AG04450 (cell line): ENCODE measurements at regions not wholly inside any gene's neighbourhood (a gene's known extent, or its start where the extent isn't known, plus 50 kb on each side); places are given as distances from the start of the nearest gene placed in this dataset.
A peak's percentile ranks its signal among the peaks of the same experiment; 100 is the strongest.

Experiments
- CTCF ChIA-PET: fragments of 300-600, 350-600 bp; formaldehyde crosslinking; extraction: SDS; loops from one replicate; lab custom pipeline; 2022; ENCODE audit warnings: antibody characterized with exemption, inconsistent platforms; lab: Charles Lee
- POLR2A ChIA-PET: fragments of 350-600 bp; formaldehyde crosslinking; extraction: SDS; loops from one replicate; lab custom pipeline; 2021; ENCODE audit warnings: antibody characterized with exemption, inconsistent platforms; lab: Yijun Ruan, JAX
- DNase-seq: peaks from one replicate; pipeline ENCODE4 v3.0.0-alpha.2; 2011; ENCODE audit warnings: low read depth, low spot score
- H3K27ac ChIP-seq: one replicate; pipeline ENCODE4 v1.5.1; 2012; ENCODE audit warnings: low read depth, low read length, control low read depth
- H3K27me3 ChIP-seq: one replicate; pipeline ENCODE4 v1.6.0; 2012; ENCODE audit warnings: low read length; ENCODE audit not compliant: control insufficient read depth, insufficient read depth
- H3K4me3 ChIP-seq: 2 replicates; pipeline ENCODE4 v1.5.1; 2011; ENCODE audit warnings: mild to moderate bottlenecking, low read depth, low read length, control low read depth
- H3K9me3 ChIP-seq: 2 replicates; pipeline ENCODE4 v1.5.1; 2012; ENCODE audit warnings: low read length; ENCODE audit not compliant: control insufficient read depth, insufficient read depth
- TF ChIP-seq, protein P1 (sequence below): IDR thresholded peaks from 2 replicates; pipeline ENCODE4 v1.5.1; 2011; ENCODE audit warnings: low read depth, low read length, control low read depth, inconsistent platforms

DNA sequence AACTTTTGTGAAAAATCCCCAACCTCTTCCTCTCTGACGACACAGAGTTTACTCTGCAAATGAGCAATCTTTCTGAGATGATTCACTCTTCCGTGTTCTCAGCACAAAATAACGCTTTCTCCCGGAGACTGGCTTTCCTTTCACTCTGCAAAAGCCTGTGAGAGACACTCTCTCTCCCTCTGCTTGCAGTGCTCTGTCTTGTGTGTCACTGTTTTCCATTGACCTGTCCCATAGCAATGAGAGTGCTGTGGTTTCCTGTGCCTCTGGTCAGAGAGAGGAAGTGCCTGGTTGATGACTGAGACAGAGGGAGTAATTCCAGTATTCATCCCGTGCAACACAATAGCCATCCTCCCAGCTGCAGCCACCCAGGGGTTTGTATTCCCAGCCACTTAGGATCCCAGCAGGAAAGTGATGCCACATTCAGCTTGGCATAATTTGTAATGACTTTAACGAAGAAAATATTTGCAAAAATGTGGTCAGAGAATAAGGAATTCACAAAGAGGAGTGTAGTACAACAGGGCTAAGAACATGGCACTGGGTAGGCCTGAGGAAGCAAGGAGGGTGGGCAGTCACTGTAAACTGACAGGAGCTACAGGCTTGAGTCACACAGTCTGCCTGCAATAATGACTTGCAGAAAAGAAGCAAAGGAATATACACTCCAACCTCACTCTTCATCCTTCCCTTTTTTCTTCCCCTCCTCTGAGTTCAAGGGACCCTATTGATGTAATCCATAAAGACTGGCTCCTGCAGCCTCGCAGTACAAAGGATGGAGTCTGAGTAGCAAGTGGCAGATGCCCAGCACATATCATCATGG is 463.5 kb upstream of the RGMB start:
- H3K27me3 ChIP-seq = no peaks in the 10 kb centered on the region
- peak overlapping the region; percentile 50 for H3K4me3 ChIP-seq
- ChIA-PET CTCF (interaction anchor here (0.6 to 1.9 kb wide), 3 partner anchors 9 to 462 kb away, joined by 3 to 4 read pairs (median 3); no protein-coding TSS in a partner anchor), POLR2A (interaction anchor here (0.9 to 3.4 kb wide), 4 partner anchors 145 to 460 kb away, joined by 3 to 16 read pairs (median 6); no protein-coding TSS in a partner anchor)
- no peaks in the 10 kb centered on the region for H3K9me3 ChIP-seq
- TF ChIP-seq, protein P1, sequence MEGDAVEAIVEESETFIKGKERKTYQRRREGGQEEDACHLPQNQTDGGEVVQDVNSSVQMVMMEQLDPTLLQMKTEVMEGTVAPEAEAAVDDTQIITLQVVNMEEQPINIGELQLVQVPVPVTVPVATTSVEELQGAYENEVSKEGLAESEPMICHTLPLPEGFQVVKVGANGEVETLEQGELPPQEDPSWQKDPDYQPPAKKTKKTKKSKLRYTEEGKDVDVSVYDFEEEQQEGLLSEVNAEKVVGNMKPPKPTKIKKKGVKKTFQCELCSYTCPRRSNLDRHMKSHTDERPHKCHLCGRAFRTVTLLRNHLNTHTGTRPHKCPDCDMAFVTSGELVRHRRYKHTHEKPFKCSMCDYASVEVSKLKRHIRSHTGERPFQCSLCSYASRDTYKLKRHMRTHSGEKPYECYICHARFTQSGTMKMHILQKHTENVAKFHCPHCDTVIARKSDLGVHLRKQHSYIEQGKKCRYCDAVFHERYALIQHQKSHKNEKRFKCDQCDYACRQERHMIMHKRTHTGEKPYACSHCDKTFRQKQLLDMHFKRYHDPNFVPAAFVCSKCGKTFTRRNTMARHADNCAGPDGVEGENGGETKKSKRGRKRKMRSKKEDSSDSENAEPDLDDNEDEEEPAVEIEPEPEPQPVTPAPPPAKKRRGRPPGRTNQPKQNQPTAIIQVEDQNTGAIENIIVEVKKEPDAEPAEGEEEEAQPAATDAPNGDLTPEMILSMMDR = no peak
- DNase-seq = peak; percentile 83
- H3K27ac ChIP-seq = peak overlapping the region; percentile 97

DNA sequence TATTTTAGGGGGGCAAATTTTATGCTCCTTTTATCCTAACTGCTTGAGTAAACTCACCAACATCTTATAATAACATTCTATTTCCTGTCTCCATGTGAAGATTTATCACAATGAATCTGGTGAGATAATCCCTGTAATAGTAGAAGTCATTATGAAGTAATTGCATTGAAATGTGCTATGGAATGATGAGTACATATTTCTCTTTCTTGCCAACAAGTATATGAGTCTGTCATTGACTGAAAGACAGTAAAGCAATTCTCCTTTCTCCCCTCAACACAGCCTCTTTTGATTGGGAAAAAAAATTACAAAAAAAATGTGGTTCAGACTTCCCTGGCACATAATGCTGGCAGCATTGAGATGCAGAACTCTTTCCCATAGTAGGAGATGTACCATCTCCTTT is 459.2 kb upstream of the RGMB start:
- Histone ChIP-seq H3K27ac (peak overlapping the region; percentile 49), H3K27me3 (no peaks in the 10 kb centered on the region), H3K9me3 (no peaks in the 10 kb centered on the region), H3K4me3 (no peak overlapping the region)
- ChIA-PET POLR2A (no interaction called here), CTCF (no interaction called here)
- no peak for DNase-seq
- TF ChIP-seq, protein P1 = no peak

DNA sequence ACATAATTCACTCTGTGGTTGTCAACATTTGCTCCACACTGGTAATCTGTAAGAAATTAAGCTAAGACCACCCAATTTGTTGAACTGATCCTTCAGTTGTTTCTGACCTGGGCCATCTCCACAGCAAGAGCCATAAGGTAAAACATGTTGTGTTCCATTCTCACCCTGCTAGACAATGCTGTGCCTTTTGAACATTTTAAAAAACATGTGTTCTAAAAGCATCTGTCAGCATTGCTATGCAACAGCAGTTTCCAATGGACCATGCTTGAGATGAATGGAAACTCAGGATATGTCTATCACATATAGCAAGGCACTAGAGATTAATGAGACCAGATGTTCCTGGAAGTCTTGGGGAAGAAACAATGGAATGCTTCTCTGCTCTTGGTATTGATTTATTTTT is 455.1 kb upstream of the RGMB start:
- TF ChIP-seq, protein P1 = no peak
- Histone ChIP-seq H3K9me3 (no peaks in the 10 kb centered on the region), H3K4me3 (no peak overlapping the region), H3K27ac (no peak overlapping the region), H3K27me3 (no peaks in the 10 kb centered on the region)
- DNase-seq = no peak
- ChIA-PET CTCF (no interaction called here), POLR2A (no interaction called here)

DNA sequence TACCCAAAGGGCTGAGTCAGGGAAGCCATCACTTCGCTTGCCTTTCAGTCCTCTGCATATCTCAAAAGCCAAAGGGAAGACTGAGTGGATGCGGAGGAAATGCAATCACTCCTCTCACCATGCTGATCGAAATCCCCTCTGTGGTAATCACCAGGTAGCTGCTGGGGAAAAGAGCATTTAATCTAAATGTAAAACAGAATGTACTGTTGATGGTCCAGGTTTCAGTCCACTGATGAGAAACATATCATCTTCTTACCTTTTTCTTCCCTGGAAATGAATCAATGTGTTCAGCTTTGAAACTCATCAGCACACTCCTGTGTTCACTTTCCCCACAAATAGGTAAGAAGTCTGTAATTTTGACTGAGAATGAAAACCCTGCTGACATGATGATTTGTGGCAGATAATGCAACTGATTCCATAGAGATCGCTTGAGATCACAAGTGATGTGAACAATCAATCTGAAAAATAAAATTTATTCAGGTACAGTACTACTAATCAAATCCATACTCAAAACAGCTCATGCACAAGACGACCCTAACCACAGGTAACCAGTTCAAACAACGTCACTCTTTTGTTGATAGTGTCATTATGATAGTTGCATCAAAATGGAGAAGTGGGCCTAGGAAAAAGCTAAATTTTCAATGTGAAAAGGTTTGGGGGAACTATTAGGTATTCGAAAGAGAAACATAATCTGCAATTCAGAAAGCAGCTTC is 454.0 kb upstream of the RGMB start:
- TF ChIP-seq, protein P1 = no peak
- CTCF ChIA-PET = interaction anchor here (0.6 to 1.7 kb wide), 5 partner anchors 8 to 629 kb away, joined by 3 to 4 read pairs (median 3); no protein-coding TSS in a partner anchor
- H3K4me3 ChIP-seq = no peak overlapping the region
- POLR2A ChIA-PET = no interaction called here
- DNase-seq = no peak
- no peaks in the 10 kb centered on the region for H3K27me3 ChIP-seq
- H3K27ac ChIP-seq = no peak overlapping the region
- no peaks in the 10 kb centered on the region for H3K9me3 ChIP-seq
